SH-SY5Y (cell line): ENCODE measurements at regions not wholly inside any gene's neighbourhood (a gene's known extent, or its start where the extent isn't known, plus 50 kb on each side); places are given as distances from the start of the nearest gene placed in this dataset.

ENCODE experiments used
- GATA2 ChIP-seq: IDR thresholded peaks from 2 replicates; pipeline ENCODE4 v1.6.1; 2011; ENCODE audit warnings: mild to moderate bottlenecking, low read depth, low read length
- GATA3 ChIP-seq: IDR thresholded peaks from 2 replicates; pipeline ENCODE4 v1.6.1; 2011; ENCODE audit warnings: low read depth, mild to moderate bottlenecking, low read length, moderate library complexity

- TF ChIP-seq GATA2, result no peak
- no peak for TF ChIP-seq GATA3
These were observed 150.6 kb downstream of the SPATA18 start for GRCh38 chr4:52201715-52202114.
